C4-2B (cell line): ENCODE measurements at regions not wholly inside any gene's neighbourhood (a gene's known extent, or its start where the extent isn't known, plus 50 kb on each side); places are given as distances from the start of the nearest gene placed in this dataset.

ENCODE experiments used
- H3K27ac ChIP-seq: fragments of 450-650 bp; 2 replicates; pipeline ENCODE4 v1.5.1; 2017
- CTCF ChIP-seq: fragments of 450-650 bp; conservative IDR thresholded peaks from 2 replicates; pipeline ENCODE4 v1.5.1; 2017; ENCODE audit warnings: mild to moderate bottlenecking
- ZFX ChIP-seq: fragments of 450-650 bp; IDR thresholded peaks from 2 replicates; pipeline ENCODE4 v1.6.1; 2017

- TF ChIP-seq ZFX = no peak
- no peak for TF ChIP-seq CTCF
- no peak overlapping the region for H3K27ac ChIP-seq
These were observed 422.0 kb downstream of the YTHDC2 start for GRCh38 chr5:113935453-113935852.

DNA sequence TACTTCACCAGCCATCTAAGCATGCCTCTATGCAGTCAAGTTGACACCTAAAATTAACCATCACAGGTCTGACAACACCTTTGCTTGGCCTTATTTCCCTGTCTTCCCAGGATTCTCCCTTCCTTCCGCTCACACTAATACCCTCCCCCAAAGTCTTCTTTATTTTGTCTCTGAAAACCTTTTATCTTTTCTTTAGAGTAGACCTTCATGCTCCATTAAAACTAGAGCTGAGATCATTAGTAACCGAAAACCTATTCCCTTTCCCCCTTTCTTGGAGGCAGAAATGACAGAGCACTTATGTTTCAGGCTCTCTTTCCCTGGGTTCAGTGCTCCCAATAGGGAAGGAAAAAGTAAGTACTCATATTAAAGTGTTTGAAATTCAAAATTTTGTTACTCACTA is 423.8 kb downstream of the YTHDC2 start:
- no peak overlapping the region for H3K27ac ChIP-seq
- TF ChIP-seq ZFX (no peak), CTCF (no peak)

GRCh38 chr5:113939988-113940387 is 421.9 kb upstream of the KCNN2 start:
- TF ChIP-seq CTCF (no peak), ZFX (no peak)
- H3K27ac ChIP-seq = peak overlapping the region; percentile 24; the same call in 1 of the 2 replicates

DNA sequence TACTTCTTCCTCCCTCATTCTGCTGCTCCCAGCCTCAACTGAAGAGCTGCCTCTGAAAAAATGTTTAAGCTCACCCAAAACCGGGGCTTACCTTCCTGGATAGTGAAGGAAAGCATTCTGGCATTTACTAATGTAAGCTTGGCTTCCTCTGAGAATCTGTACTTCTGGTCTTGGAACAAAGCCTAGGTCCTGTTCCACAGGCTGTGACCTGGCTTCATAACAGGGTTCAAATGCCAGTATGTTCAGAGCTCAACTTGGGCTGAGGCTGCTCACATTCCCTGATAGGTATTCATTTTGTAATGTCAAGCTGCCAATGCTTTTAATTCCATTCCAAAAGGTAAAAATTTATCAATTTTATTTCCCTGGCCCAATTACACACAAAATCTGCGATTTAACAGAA is 411.7 kb upstream of the KCNN2 start:
- H3K27ac ChIP-seq = peak overlapping the region; percentile 13; the same call in 1 of the 2 replicates
- TF ChIP-seq ZFX (no peak), CTCF (no peak)

DNA sequence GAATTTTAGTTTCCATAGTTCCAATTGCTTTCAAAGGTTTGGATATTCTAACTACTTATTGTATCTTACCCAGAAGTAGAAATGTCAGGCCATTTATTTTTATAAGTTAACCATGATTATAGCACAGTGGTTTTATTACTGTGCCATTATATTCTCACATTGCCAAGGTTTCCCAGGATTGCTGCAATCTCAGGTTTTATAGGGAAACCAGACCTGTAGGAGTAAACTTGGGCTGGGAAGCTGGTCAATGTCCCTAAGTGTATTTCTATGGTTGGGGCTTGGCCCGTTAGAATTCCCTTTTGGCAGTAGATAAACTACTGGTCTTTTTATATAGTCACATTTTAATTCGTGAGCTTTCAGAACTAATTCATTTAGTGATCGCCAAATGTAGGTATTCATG is 396.6 kb upstream of the KCNN2 start:
- no peak overlapping the region for H3K27ac ChIP-seq
- TF ChIP-seq CTCF = no peak
- no peak for TF ChIP-seq ZFX

- TF ChIP-seq ZFX (no peak), CTCF (no peak)
- peak overlapping the region; percentile 66 for H3K27ac ChIP-seq
These were observed 392.0 kb upstream of the KCNN2 start for GRCh38 chr5:113969901-113970300.

- TF ChIP-seq CTCF (no peak), ZFX (no peak)
- no peak overlapping the region for H3K27ac ChIP-seq
These were observed 390.4 kb upstream of the KCNN2 start for GRCh38 chr5:113971454-113971853.
